A204.1 (cell line): ENCODE measurements at regions not wholly inside any gene's neighbourhood (a gene's known extent, or its start where the extent isn't known, plus 50 kb on each side); places are given as distances from the start of the nearest gene placed in this dataset.

Experiments used
- FAIRE-seq: peaks from 2 replicates; lab custom pipeline; 2012; peaks lifted over from hg19 to GRCh38; lab: Jason Lieb, UNC

DNA sequence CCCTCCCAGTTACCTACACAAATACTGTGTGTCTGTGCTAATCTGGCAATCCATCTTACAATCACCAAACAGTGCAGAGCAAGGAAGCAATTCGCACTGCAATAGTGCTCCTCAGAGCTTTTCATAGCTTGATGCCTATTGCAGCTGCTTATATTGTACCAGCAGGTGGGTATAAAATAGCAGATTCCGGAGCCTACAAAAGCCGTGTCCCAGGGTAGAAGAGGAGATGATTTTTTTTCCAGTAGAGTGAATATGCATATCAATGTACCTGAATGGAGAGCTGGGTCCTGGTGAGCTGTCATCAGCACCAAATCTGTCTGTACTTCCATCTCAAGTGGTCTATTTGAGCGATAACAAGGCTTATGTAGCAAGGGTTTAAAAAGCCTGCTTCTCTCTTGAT, 668.4 kb downstream of the DIAPH3 start:
- FAIRE-seq: no peak

DNA sequence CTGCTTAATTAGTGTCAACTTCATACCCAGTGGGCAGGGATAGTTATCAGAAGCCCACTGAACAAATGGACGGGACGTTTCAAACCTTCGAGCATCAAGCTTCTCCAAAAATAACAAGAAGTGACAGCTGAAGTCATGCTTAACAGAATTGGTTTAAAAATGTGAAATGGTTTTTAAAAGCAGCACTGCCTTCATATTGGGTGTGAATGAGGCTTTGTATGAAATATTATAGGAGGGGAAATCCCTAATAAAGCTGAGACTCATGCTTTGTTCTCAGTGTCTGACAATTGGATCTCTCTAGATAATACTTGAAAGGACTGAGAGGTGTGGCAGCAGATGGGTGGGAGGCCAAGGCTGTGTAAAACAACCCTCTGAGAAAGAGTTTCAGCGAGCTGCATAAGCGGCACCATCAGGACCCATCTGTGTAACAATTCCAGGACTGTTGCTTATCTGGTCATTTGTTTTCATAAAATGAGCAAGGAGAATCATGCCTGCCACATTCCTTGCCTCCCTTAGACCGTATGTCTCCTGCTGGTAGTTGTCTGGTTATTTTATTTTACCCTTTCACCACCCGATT, 667.7 kb downstream of the DIAPH3 start:
- no peak for FAIRE-seq

DNA sequence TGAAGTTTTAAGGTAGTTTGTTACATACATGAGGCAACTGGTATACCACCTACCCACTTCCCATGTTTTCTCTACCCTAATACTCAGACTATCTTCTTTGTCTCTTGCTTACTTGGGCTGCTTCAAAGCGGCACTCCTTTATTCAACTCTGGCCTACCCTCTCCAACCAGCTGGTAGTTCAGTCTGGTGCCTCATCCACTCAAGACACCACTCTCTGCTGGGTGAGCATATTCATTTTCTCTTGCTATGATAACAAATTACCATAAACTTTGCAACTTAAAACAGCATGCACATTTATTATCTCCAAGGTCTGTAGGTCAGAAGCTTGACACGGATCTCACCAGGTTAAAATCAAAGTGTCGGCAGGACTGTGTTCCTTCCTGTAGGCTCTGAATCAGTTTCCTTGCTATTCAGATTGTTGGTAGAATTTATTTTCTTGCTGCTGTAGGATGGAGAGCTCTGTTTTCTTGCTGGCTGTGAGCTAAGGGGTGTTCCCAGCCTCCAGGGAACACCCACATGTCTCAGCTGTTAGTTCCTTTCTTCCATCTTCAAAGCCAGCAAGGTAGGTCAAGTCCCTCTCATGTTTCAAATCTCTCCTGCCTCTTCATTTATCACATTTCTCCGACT, 666.0 kb downstream of the DIAPH3 start:
- no peak for FAIRE-seq

DNA sequence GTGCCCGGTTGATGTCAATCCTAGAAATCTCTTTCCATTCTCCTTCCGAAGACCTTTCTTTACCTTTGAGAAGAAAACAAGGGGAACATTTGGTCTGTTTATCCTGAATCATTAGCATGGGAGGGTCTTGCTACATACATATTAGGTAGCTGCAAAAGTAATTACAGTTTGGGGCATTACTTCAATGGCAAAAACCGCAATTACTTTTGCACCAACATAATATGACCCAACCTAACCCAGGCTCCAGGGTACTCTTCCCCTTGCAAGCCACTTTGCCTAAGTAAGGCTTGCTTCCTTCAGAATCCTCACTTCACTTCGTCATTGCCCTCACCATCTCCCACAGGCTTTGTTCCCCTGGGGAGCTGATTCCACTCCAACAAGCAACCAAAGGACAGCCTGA, 662.7 kb downstream of the DIAPH3 start:
- no peak for FAIRE-seq

DNA sequence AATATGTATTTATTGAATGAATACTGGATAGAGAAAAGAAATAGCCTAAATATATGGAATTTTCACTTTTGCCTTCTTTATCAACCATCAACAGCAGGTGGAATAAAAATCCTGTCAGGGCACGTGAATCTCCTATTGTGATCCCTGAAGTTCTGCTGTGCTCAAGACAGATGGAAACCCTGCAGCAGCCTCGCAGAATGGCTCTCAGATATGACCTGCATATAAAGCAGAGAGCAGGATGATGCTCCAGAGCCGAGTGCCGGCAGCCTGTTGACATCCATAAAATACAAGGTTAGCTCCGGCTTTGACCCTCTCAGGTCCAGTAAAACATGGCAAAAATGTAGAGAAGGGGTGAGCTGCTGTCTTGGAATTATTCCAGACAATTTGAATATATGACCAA, 659.3 kb downstream of the DIAPH3 start:
- FAIRE-seq: no peak

DNA sequence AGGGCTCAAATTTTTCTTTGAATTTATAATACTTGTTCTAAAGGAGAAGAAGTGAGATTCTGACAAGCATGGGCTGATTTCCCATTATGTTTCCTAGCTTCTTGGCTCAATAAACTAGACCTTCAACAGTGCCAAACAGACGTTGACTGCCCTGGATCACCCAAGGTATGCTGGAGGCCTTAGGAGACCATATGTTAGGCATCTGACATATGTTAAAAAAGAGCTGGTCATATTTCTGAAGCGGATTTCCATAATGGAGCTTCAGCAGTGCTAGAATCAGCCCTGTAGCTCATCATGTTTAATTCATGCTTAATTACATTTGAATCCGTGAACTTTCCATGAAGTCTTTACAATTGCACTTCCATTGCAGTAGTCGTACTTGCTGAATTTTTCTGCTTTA, 653.3 kb downstream of the DIAPH3 start:
- no peak for FAIRE-seq

DNA sequence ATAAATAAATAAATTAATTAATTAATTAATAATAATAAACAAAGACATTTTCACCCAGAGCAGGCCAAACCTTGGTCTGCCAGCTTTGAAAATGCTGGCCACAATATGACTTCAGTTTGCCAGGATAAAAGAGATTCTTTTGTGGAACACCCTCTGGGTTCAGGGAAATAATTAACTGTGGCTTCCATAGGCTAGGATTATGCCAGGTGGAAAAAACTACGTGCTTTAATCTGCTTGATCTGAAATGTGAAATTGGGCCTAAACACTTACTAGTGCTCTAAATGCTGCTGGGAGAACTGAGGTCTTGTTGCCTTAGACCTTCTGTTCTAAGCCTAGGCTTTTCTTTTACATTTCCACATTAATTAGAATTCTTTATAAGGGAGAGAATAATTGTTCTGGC, 650.0 kb downstream of the DIAPH3 start:
- no peak for FAIRE-seq

DNA sequence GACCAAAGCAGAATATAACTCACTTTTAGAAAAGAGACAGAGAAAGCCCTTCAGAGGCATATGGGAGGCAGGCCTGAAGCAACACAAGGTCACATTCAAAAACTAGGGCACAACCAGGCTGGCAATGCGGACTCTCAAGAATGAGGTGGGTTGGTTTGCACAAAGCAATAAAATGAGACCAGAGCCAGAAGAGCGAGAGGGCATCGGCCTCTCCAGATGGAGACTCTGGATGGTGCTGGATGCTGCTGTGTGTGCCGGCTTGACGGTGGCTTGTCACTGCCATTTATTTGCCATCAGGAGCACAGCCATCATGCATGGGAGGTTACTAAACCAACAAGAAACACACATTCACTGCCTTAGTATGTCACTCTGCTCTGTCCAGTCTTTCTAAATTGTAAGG, 649.4 kb downstream of the DIAPH3 start:
- FAIRE-seq: no peak

DNA sequence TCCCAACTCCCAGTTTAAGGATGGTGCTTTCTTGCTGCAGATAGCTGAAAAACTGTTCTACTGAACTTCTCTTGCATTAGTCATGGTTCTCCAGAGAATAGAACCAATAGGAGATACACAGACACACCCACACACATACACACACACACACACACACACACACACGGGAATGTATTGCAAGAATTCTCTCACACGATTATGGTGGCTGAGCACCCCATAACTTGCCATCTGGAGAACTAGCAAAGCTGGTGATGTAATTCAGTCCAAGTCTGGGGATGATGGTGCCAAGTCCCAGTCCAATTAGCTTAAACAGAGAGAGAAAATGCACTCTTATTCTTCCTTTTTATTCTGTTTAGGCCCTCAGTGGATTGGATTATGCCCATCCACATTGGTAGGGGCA, 643.9 kb downstream of the DIAPH3 start:
- FAIRE-seq: no peak

DNA sequence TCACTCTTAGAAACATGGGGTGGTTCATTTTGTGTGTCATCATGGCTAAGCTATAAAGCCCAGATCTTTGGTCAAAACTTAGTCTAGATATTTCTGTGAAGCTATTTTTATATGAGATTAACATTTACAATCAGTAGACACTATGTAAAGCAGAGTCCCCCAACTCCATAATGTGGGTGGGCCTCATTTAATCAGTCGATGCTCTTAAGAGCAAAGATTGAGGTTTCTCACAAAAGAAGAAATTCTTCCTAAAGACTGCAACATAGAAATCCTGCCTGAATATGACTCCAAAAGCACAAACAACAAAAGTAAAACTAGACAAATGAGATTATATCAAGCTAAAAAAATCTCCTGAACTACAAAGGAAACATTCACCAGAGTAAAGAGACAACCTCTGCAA, 642.2 kb downstream of the DIAPH3 start:
- no peak for FAIRE-seq

DNA sequence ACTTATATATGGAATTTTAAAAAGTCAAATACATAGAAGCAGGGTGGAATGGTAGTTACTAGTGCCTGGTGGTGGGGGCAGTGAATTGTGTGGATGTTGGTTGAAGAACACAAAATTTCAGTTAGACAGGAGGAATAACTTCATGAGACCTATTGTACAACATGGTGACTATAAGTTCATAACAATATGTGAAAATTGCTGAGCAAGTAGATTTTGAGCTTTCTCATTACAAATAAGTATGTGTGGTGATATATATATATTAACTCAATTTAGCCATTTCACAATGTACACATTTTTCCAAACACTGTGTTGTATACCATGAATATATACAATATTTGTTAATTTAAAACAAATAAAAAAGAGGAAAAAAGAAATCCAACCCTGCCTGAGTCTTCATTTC, 641.1 kb downstream of the DIAPH3 start:
- no peak for FAIRE-seq

DNA sequence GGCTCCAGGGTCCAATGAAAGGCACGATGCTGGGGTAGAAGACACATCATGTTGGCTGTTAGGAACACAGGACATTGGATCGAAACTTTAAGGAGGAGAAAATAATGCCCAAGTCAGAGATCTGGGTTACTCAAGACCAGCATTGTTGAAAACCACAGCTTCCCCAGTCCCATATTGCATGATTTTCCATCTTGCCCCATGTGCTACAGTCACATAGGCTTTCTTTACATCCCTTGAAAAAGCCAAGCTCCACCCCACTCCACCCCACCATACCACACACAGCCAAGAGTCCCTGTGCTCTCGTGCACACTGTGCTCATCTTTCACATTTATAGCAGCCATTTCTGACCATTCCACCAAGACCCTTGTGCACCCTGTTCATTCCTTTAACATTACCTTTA, 636.2 kb downstream of the DIAPH3 start:
- FAIRE-seq: no peak

DNA sequence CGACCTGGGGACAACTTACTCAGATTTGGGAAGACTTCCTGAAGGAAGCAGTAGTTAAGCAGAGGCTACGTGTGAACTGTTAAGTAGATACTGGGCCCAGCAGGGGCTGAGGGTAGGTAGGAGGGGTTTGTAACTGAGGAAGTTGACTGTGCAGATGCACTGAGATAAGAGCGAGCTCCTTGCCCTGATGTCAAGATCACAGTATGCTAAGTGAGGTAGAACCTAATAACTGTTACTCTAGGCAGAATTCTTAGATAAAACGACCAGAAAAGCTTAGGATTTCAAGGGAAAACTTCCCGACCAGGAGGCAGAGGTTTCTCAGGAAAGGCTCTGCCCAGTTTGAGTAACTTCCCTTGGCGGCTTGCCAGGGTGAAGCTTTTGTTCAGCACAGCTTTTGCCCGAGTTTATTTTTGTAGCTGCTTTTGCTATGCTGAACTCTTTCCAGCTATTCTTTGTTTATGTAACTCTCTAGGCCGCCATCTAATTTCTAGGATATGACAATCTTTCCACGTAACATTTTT, 632.1 kb downstream of the DIAPH3 start:
- FAIRE-seq: no peak

DNA sequence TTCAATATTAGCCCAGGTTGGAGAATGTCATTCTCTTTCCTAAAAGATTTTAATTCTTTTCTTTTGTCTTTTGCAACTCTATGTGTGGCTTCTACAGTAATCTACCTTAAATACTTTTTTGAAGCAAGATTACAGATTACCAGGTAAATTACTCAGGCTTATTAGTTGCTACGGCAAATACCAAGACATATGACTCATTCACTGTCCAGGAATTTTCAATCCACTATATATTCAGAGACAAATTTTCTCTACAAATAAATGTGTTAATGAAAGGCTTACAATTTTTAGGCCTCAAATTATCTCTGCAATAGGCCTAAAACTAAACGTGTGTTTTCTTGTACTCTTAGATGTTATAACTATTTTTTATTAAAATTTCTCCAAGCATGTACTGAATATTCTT, 631.3 kb downstream of the DIAPH3 start:
- no peak for FAIRE-seq

DNA sequence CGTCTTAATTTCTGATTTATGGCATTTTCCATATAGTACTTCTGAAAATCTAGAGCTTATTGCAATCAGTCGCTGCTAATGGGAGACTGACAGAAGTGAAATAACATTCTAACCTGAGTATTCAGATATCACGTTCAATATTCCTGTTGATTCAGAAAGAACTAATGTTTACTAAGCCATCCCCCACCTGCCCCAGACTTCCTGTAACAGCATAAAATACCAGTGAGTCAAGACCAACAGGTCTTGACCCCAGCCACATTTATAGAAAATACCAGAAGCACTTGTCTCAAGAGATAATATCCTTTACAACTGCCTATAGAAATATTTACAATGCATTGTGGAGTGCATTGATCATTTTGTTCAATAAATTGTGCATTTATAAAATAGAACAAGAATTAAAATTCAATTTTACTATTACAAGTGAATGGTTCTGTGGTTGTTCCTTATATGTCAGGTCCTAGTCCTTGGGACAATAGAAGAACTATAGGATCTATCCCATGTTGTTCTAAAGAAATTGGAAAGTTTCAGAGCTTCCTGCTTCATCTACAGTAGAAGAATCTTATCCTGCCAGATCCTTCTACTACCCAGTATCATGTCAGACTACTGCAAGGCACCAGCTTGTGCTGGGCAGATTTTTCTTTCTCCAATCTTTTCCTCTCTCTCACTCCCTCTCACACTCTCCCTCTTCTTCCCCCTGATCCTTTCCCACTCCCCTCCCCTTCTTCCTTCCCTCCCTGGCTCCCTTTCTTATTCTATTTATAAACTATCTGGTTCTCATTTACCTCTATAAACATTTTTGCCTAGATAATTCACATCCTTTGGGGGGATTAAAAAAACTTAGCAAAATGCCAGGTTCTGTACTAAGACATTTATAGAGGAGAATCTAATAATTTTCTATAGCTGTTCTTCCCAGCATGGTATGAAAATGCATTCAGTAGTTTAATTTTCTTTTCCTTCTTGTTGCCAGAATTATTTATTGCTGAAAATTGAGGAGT, 629.9 kb downstream of the DIAPH3 start:
- no peak for FAIRE-seq

DNA sequence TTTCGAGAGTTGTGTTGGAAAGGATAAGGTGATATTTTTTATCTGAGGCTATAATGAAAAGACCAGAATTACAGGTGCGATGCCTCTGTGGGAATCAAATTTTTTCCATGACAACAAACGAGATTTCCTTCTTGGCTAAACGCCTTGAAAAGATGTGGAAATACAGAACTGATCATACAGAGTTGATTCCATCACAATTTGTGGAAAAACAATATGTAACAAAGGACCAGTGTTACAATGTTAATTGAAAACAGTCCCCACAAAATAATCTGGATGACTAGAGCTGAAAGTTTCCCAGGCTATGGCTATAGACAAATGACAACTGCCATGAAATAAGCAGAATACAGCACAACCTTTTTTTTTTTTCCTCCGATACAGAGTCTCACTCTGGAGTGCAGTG, 628.9 kb downstream of the DIAPH3 start:
- no peak for FAIRE-seq

DNA sequence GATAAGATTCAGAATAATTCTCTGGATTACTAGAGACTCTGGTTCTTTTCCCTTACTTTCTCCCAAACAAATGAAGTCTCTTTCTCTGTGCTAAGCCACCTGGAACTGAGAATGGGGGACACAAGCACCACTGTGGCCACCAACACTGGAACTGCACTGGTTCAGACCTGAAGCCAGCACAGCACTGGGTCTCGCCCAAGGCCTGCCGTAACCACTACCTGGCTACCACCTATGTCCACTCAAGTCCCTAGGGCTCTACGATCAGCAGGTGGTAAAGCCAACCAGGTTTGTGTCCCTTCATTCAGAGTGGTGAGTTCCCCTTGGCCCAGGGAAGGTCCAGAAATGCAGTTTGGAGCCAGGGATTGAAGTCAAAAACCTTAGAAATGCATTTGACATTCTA, 626.2 kb downstream of the DIAPH3 start:
- FAIRE-seq: no peak

DNA sequence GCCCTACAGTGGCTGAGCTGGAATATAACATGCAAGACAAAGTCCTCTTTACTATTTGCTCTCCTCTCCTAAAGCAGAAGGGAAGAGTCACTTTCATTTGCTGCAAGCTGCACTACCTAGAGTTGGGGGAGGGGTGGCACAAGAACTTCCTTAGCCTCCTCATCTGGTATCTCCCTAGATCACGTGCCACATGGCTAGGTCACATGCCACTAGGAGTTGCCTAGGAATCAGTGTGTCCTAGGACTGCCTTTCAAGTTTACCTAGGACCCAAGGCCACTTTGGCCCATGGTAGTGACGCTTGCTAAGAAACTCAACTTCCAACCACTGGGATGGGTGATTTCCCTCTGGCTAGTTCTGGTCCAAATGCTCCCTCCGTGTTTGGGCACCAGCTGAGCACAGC, 625.2 kb downstream of the DIAPH3 start:
- FAIRE-seq: no peak

DNA sequence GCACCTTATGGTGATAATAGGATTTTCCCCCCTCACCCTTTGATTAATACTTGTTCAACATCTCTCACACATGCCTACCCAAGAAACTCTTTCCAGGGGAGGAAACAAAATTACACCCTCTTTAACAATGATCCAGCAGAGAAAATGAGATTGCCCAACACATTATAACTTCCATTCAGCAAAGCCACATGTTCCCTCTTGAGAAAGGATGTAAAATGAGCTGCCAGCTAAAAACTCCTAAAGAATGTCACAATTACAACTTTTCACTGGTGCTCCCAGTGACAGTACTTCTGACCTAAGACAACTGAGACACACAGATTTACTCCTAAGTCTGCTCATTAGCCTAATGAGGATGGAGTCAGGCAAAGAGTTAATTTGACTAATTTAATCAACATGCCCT, 621.4 kb downstream of the DIAPH3 start:
- FAIRE-seq: no peak

DNA sequence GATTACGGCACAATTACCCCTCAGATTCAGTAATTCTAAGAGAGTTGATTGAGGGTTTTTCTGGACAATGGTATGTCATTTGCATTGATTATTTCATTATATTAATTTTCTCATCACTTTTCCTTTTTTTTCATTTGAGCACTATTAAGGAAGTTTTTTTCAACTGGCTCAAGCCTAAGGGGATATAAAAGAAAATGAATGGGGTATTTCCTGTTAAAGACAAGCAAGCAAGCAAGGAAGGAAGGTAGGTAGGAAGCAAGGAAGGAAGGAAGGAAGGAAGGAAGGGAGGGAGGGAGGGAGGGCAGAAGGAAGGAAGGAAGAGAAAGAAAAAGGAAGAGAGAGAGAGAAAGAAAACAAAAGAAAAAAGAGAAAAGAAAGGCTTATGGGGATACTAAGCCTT, 620.3 kb downstream of the DIAPH3 start:
- FAIRE-seq: no peak

DNA sequence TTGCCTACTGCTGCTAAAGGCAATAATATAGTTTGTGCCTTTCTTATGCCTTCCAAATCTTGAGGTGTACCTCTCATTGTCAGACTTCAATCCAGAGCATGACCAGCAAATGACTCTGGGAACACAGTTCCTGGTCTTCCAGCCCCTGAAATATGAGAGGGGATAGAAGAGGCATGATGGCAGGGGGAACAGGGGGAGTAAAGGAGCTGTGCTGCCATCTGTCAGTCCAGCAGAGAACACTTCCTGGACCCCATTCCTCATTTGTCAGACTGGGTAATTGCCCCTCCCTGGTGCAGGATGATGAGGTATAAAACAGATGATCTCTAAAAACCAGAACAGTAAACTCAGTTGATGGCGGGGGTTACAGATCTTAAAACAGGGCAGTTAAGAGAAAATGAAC, 618.7 kb downstream of the DIAPH3 start:
- no peak for FAIRE-seq

DNA sequence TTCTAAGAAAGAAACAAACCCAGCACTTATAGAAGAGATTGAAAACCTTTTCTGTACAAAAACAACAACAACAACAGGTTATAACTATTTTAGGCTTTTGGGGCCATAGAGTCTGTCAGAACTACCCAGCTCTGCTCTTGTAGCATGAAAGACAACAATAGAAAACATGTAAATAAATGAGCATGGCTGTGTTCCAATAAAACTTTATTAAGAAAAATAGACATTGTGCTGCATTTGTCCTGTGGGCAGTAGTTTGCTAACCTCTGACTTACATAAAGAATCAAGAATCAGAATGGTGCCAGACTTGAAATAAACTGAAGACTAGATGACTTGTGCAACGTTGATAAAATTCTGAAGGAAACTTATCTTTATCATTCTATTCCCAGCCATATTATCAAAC, 617.5 kb downstream of the DIAPH3 start:
- FAIRE-seq: no peak

DNA sequence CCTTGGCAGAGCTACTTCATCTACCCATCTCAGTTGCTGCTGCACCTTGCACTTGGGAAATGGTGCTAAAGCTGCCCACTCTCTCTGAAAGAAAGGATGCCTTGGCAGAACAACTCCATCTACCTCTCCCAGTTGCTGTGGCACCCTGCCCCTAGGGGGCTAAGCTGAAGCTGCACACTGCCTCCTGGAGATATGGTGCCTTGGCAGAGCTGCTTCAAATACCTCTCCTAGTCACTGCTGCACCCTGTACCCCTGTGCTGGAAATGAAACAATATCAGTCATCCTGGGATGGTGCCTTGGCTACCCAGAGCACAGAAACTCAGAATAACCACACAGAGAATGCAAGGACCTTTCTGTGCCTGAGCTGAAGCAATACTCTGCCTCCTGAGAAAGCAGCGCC, 615.8 kb downstream of the DIAPH3 start:
- no peak for FAIRE-seq
